ENCODE measurements at regions not wholly inside any gene's neighbourhood (a gene's known extent, or its start where the extent isn't known, plus 50 kb on each side); places are given as distances from the start of the nearest gene placed in this dataset.

GRCh38 chr2:194260185-194260584 lies 1396.8 kb upstream of the SLC39A10 start:
- no peak for DNase-seq (ENCODE audit: low spot score)

DNA sequence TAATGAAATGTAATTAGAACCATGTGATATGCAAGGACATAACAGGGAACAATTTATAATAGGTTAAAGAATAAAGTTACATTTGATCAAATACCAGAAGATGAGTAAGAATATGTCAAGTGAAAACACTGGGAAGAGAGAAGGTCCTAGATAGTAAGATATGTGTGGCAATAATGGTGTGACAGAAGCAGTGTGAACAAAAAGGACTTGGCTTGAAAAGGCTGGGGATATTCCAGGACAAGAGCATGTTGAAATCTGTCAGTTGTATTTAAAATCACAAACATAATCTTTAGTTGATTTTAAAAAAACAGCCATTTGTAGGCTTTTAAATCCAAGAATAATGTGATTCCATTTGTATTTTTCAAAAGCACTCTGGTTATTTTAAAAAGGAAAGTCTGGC lies 1399.9 kb upstream of the SLC39A10 start:
- no peak for DNase-seq (ENCODE audit: low spot score)

GRCh38 chr2:194253528-194254259 lies 1403.3 kb upstream of the SLC39A10 start:
- DNase-seq (ENCODE audit: low spot score) = no peak

GRCh38 chr2:194252127-194252526 lies 1404.9 kb upstream of the SLC39A10 start:
- DNase-seq (ENCODE audit: low spot score) = no peak

DNA sequence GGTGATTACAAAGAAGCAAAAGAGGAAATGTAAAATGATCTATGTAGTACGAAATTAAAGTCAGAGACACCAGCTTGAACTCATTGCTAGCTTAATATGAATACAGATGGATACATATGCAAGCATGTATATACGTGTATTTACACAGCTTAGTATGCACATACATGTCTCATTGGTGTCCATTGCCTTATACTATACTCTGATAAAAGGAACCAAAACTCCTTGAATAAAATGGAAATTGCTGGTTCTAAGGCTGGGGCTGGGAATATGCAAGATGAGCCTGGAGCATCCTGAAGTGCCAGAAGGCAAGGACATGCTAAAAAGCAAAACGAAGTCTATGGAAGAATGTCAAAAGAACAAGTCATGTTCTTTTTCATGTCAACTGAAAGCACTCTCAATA lies 1424.4 kb upstream of the SLC39A10 start:
- DNase-seq (ENCODE audit: low spot score) = no peak

DNA sequence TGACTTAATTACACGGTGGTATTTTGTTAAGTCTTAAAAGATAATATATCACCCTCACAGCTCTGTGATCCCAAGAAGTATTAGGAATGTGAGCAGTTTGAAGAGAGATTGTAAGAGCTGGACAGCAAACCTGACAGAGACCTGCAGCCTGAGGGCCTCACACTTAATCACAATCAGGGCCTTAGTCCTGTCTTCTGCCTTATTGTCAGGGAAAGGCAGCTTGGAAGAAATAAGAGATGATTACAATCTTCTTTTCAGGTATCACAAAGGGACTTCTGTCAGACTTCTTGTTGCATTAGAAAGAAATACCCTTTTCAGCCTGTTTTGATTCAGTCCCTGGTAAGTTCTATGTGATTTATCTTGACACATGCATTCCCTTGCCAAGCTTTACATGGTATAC lies 1433.8 kb upstream of the SLC39A10 start:
- no peak for DNase-seq (ENCODE audit: low spot score)

- DNase-seq (ENCODE audit: low spot score) = no peak
These were observed 1442.8 kb upstream of the SLC39A10 start for GRCh38 chr2:194214192-194214591.

- DNase-seq (ENCODE audit: low spot score) = no peak
These were observed 1451.3 kb upstream of the SLC39A10 start for GRCh38 chr2:194205568-194206227.

- DNase-seq (ENCODE audit: low spot score) = no peak
These were observed 1453.1 kb upstream of the SLC39A10 start for GRCh38 chr2:194203898-194204297.

DNA sequence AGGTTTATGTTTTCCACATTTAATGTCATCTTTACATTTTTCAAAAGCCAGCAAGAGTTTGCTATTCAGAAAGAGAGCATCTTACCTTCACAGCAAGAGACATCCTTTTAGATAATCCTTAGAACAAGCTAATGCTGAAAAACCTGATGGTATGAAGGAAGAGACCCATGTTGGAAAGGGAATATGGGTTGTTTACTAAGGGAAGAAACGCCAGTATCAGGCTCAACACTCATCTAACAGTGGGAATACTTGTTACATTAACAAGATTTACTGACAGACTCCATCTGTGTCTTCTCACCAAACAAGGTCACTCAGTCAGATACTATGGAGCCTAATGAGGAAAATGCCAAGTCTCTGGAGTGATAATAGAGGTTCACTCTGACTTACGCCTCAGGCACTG lies 1474.1 kb upstream of the SLC39A10 start:
- DNase-seq (ENCODE audit: low spot score) = no peak

DNA sequence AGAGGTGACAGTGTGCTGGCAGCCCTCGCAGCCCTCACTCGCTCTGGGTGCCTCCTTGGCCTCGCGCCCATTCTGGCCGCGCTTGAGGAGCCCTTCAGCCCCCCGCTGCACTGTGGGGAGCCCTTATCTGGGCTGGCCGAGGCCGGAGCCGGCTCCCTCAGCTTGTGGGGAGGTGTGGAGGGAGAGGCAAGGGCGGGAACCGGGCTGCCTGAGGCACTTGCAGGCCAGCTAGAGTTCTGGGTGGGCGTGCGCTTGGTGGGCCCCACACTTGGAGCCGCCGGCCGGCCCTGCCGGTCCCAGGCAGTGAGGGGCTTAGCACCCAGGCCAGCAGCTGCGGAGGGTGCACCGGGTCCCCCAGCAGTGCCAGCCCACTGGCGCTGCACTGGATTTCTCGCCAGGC lies 1480.9 kb upstream of the SLC39A10 start:
- DNase-seq (ENCODE audit: low spot score) = no peak

DNA sequence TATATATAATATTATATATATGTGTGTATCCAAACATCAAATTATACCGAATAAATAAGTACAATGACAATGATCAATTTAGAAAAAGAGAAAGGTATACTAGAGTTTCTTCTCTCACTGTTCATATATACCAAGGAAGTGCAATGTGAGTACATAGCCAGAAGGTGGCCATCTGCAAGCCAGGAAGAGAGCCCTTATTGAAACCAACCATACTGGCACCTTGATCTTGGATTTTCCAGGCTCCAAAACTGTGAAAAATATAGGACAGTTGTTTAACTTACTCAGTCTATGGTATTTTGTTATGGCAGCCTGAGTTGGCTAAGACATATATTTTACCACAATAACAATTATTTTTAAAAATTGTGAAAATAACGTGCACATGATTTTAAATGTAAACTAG lies 1490.2 kb upstream of the SLC39A10 start:
- no peak for DNase-seq (ENCODE audit: low spot score)

GRCh38 chr2:194155431-194155830 lies 1501.6 kb upstream of the SLC39A10 start:
- no peak for DNase-seq (ENCODE audit: low spot score)

- DNase-seq (ENCODE audit: low spot score) = no peak
These were observed 1505.8 kb upstream of the SLC39A10 start for GRCh38 chr2:194151231-194151630.

DNA sequence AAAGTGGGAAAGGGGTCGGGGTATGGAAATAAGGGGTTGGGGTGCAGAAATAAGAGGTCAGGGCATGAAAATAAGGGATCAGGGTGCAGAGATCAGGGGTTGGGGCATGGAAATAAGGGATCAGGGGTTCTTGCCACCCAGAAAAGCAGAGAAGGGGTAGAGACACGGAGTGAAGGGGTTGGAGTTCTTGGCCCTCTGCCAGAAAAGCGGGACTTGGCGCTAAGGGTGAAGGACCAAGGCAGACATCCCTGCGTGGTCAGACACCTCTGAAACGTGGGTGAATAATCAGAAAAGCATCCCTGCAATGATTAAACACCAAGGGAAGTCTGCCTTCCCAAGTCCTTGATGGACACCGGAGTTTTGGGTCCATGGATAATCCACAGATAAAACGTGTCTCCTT lies 1521.6 kb upstream of the SLC39A10 start:
- DNase-seq (ENCODE audit: low spot score) = no peak

- no peak for DNase-seq (ENCODE audit: low spot score)
These were observed 1528.2 kb upstream of the SLC39A10 start for GRCh38 chr2:194128810-194129209.

DNA sequence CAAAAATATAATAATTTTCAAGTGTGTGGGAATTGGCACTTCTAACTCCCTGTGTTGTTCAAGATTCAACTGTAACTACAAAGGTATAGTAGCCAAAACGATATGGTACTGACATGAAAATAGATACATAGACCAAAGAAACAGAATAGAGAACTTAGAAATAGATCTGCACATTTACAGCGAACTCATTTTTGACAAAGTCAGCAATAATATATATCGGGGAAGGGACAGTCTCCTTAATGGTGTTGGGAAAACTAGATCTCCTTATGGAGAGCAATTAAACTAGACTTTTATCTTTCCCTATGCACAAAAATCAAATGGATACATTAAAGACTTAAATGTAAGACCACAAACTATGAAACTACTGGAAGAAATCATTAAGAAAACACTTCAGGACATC lies 1530.6 kb upstream of the SLC39A10 start:
- DNase-seq (ENCODE audit: low spot score) = no peak

DNA sequence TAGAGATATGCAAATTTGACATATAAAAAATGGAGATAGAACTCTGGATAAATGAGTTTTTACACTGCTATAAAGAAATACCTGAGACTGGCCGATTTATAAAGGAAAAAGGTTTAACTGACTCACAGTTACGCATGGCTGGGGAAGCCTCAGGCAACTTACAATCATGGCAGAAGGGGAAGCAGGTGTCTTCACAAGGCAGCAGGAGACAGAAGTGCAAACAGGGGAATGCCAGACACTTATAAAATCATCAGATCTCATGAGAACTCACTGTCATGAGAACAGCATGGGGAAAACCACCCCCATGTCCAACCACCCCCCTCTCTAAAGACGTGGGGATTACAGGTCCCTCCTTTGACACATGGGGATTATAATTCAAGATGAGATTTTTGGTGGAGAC lies 1540.2 kb upstream of the SLC39A10 start:
- DNase-seq (ENCODE audit: low spot score) = no peak

GRCh38 chr2:194105358-194105757 lies 1551.7 kb upstream of the SLC39A10 start:
- DNase-seq (ENCODE audit: low spot score) = no peak

- DNase-seq (ENCODE audit: low spot score) = peak; percentile 46
These were observed 1552.3 kb upstream of the SLC39A10 start for GRCh38 chr2:194104687-194105086.

DNA sequence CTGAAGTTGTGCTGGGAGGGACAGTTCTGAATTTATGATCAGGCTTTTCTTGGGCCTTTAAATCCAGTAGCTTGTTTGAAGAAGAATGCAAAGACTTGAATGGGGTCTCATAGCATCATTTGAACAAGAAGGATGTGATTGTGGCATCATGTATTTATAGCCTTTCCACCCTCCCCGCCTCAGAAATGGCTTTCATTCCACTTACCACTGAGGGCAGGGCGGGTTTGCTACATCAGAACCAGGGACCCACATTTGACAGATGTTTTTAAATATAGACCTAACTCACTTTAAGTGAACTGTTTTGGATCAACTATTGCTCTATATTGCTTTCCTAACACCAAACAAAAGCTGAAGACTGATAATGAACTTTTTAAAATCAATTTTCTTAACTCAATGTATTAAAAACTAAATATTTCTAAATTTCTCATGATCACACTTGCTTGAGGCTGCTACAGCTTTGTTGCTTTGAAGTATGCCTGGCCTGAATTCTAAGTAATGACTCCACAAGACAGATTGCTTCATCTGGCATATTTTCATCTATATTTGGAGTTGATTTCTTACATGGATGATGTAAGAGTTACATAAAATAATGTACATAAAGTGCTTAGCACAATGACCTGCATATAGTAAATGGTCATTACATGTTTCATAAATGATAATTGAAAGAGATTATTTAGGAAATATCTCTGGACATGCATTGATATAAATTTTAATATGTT lies 1552.9 kb upstream of the SLC39A10 start:
- no peak for DNase-seq (ENCODE audit: low spot score)

GRCh38 chr2:194102546-194102945 lies 1554.5 kb upstream of the SLC39A10 start:
- no peak for DNase-seq (ENCODE audit: low spot score)

GRCh38 chr2:194100201-194100600 lies 1556.8 kb upstream of the SLC39A10 start:
- DNase-seq (ENCODE audit: low spot score) = no peak

Measured in germinal center (tissue), 1 donor.